OCI-M2 (cell line): ENCODE measurements at regions not wholly inside any gene's neighbourhood (a gene's known extent, or its start where the extent isn't known, plus 50 kb on each side); places are given as distances from the start of the nearest gene placed in this dataset.
"Not testable (repeated sequence)": the region's sequence is repeated elsewhere in the genome, so short reads cannot be mapped to it uniquely, and the experiment has no call there.

Experiments
- DNase-seq: peaks from one replicate; lab custom pipeline; 2025; ENCODE audit not compliant: unreplicated experiment; lab: John Stamatoyannopoulos, UW

DNA sequence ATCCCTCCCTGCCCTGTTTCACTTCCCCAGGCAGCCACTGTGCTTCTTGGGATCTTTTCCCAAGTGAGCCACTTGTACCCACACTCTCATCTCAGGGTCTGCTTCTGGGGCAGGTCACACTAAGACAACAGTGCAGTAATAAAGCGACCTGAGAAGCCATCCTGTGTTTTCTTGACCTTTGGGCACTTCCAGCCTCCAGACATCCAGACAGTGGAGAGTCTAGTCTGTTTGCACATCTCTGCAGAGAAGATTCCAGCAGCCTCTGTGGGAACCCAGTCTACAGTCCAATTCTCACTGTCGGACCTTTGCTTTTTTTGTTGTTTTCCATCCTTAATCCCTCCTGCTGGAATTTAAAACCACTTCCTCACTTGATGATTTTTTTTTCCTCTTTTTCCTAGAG lies 50.3 kb upstream of the ATP6AP2 start:
- no peak for DNase-seq

DNA sequence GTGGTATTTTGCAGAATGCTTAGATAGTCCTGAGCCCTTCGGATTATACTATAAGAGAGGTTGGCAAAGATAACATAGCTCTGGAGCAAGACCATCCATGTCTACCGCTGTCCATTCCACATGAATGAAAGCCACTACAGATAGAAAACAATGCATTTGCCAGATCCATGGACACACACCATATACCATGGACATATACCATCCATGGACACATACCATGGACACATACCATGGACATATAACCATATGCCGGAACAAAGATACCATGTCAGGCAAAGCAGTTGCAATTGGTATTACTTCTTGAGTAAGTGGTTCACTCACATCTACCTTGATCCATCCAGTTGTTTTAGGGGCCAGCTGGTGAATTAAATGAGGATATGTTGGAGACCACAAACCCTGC lies 53.2 kb upstream of the ATP6AP2 start:
- DNase-seq, result no peak

DNA sequence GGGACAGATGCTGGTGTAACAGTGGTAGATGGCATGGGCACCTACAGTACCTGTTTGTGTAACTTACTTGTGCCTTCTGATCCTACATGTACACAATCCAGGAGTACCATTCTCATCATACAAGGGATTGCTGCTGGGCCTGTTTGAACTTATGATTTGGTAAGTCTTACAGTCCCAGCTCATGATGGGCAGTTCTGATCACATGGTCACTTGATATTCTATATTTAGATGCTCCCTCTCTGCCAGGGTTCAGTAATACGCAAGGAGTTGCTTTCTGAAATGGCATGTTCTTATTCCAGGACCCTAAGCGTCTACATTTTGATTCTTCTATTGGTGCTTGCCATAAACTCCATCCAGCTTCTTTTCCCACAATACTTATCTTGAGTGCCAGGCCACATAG lies 54.4 kb upstream of the ATP6AP2 start:
- DNase-seq, result no peak

DNA sequence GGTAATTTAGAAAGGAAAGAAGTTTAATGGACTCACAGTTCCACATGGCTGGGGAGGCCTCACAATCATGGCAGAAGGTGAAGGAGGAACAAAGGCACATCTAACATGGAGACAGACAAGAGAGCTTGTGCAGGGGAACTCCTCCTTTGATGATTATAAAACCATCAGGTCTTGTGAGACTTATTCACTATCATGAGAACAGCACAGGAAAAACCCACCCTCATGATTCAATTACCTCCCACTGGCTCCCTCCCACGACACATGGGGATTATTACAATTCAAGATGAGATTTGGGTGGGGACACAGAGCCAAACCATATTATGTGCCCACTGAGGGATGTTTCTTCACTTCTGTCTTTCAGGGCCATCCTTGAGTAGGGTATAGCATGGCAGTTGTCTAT lies 54.9 kb upstream of the ATP6AP2 start:
- not testable (repeated sequence) for DNase-seq

DNA sequence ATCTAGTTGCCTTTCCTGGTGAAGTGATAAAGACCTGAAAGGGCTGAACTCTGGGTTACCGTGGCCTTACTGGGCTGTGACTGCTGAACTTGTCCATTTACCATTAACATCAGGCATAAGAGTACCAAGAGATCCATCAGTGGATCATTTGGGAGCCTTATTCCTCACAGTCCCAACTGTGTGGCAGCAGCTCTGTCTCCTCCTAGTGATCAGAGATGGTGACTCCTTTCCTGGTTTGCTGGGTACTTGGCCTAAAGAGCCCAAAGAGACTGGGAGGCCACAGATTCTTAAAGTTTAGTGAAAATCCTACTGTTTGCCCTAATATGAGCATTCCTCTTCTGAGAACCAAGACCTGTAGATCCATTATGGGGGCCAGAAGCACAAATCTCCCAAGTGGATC lies 56.3 kb upstream of the ATP6AP2 start:
- no peak for DNase-seq

DNA sequence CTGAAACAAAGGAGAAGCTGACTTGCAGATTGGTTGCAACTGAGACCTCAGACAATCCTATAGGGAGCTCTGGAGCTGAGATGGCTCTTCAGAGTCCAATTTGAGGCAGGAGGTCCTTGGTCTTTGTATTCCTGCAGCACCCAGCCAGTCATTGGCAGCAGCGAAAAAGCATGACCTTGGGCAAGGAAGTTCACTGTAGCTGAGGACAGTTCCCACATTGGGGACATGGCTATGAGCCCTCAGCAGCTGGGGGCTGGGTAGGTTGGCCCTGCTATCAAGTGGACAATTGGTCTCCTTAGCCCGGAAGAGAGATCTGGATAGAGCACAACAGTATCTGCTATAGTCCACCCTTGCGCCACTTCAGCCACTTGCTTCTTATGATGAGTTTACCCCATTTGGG lies 56.9 kb upstream of the ATP6AP2 start:
- DNase-seq, result no peak

DNA sequence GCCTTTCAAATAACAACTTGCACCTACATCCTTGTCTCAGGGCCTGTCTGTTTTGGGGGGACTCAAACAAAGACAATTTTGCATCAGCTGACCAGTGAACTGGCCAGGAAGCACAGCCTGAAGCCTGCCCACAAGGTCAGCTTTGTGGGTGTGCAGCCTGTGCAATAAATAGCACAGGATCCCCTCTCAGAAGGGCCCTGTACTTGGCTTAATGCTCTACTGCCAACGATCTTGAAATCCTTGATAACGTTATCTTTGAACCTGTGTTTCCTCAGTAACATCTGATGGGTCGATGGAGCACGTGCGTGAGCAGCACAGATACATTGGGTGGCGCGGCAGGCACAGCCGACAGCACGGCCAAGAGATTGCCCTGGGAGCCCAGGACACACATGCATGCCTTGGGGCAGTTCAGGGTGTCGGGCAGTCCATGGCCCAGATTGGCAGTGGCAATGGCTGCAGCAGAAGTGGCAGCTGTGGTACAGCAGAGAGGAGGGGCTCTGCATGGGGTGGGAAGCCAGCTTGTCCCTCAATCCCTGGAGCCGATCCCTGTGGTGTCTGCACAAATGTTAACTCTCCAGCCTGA lies 58.8 kb upstream of the ATP6AP2 start:
- DNase-seq, result no peak

DNA sequence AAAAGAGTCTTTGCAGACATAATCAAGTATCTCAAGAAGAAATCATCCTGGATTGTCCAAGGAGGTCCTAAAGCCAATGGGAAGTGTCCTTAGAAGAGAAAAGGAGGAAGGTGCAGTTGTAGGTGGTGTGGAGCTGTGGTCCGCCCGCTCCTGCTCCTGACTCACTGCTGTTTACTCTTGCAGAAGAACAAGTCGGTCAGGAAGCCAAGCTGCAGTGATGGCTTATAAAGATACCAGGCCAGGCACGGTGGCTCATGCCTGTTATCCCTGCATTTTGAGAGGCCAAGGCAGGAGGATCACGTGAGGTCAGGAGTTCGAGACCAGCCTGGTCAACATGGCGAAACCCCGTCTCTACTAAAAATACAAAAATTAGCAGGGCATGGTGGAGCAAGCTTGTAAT lies 66.4 kb upstream of the ATP6AP2 start:
- no peak for DNase-seq

DNA sequence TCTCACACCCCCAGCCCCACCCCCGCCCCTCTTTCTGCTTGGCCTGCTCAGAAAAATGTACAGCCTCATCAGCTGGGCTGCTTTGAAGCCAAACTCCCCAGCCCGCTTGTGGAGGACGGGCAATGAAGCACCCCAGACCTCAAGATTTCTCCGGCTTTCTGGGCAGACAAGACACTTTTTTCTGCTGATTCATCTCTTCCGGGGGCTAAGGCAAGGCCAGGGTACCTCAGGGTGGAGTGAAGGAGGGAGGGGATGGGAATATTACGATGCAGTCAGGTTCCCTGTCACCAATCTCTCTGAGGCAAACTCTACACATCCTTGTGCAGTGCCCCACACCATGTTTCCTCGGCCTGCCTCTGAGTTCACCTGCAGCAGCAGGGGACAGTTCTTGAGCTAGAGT lies 66.9 kb upstream of the ATP6AP2 start:
- no peak for DNase-seq

DNA sequence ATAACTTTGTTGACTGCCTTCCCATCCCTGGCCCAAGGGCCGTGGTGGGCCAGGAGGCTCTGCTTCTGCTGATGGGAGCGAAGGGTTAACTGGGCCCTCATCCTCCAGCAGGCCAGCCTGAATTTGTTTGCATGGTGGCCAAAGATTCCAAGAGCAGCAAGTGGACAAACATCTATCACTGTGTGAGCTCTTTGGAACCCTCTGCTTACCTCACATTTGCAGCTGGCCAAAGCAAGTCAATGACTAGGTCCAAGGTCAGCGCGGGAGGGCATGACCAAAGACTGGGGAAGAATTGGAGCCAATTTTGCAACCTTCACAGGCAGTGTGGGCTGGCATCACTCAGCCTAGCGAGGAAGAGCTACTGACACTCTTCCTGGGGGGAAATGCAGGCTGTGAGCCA lies 67.8 kb upstream of the ATP6AP2 start:
- DNase-seq, result no peak

DNA sequence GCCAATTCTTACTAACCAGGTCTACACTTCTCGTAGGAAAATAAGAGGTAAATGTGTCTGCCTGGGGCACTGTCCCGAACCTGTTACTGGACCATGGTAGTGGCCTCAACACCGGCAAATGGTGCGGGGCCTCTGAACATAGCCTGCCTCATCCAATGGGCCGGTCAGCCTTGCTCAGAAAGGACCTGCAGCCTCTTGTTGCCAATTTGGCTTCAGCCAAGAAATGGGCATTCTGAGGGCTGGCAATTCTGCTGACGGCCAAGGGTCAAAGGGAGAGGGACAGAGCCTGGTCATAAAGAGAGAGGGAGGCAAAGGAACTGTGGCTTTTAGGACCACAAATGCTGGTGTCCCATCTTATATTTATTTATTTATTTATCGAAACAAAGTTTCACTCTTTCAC lies 69.5 kb upstream of the ATP6AP2 start:
- no peak for DNase-seq

DNA sequence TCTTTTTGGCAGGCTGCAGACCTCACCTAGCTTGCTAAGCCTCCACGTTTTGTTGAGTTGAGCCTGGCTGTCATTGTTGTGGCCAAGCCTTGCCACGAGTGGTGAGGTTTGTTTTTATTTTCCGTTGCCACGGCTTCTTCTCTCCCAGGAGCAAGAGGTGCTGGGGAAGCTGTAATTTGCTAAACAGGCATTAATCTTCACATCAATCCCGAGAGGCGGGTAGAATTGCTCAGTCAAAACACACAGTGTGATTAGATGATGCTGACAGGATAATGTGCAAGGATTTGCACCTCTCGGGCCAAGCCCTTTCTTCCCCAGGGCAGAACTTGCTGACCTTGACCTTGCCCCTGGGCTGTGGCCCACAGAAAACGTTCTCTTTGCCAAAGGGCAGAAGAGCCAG lies 72.2 kb upstream of the ATP6AP2 start:
- DNase-seq, result no peak

DNA sequence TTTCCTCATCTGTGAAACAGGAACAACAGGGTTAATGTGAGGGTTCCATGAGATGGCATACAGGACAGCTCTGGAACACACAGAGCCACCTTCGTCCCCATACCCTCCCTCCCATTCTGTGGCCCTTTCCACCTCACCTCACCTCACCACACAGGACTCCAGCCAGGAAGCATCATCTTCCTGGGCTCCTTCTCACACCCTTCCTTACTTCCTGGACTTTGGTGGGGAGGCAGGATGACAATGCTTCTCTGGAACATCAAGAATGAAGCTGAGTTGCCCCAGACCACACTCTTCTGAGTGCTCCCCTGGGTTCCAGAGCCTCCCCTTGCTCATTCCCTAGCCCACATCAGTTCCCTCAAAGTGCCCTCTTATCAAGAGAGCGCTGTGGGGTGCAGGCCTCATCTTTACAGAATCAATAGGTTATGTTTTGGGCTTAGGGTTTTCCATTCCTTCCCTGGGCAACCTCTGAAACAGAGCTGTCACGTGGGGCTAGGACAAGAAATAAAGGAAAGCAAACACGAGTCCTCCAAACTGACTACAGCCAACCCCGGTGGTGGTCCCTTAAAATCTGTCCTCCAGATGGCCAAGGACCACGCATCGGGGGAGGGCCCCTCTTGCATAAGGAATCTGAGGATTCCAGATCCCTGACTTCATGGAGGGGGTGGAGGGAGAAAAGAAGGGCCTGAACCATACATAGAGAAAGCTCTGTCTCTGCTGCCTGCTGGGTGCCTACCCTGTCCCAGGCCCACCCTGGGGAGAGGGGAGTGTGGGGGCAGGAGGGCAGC lies 74.4 kb upstream of the ATP6AP2 start:
- DNase-seq, result no peak

DNA sequence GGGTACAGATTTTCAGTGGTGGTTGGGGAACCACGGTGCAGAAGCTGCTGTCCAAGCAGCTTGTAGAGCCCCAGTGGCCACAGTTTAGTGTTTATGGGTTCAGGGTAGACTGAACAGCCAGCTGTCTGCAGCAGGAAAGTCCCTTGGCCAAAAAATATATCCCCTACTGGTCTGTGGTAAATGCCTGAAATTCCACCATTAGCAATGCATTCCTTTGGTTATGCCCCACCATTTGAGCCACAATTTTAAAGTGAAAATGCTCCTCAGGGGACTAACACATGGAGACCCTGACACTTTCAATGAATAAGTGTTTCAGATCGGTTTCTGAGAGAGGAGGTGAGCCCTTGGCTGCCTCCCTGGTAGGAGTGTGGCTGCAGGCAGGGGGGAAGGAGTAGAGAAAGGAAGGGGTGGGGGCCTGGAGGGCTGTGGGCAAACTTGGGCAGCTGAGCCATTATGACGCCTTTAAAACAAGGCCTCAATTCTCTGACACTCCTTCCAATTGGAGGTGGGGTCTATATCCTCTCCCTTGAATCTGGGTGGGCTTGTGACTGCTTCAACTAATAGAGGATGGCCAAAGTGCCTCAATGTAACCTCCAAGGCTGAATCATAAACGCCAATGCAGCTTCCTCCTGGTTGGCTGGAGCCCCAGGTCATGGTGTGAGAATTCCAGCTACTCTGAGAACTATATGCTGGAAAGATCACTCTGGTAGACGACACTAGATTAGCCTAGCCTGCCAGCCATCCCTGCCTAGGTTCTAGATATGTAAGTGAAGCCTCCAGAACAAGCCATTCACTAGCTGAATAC lies 75.8 kb upstream of the ATP6AP2 start:
- DNase-seq, result no peak

DNA sequence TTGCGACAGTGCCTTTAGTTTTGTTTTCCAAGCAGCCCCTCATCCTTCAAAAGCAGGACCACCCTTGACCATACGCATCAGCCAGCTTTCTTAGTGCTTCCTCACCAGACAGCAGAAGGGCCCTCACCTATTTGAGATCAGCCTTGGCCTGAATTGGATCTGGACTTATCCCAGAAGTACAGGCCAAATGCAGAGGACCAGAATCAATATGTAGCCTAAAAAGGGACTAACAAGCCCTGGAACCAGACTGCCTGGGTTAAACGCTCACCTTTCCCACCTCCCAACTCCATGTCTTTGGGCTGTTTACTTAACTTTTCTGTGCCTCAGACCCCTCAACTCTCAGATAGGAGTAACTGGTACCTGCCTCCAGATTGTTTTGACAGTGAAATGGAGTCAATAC lies 77.7 kb upstream of the ATP6AP2 start:
- DNase-seq, result no peak

DNA sequence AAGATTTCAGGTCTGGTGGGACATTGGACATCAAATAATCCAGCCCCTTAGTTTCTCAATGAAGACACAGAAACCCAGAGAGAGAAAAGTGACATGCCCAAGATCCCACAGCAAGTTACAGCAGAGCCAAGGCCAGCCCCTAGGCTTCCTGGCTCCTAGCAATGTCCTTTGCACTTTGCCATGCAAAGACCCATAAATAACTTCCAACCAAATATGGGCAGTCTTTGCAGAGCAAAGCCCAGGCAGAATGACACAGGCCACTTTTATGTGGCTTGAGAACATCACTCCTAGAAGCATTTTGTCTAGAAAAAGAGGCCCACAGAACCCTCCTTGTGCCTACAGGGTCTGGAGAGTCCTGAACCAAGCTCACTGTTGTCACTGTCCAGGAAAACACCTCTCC lies 78.1 kb upstream of the ATP6AP2 start:
- no peak for DNase-seq

DNA sequence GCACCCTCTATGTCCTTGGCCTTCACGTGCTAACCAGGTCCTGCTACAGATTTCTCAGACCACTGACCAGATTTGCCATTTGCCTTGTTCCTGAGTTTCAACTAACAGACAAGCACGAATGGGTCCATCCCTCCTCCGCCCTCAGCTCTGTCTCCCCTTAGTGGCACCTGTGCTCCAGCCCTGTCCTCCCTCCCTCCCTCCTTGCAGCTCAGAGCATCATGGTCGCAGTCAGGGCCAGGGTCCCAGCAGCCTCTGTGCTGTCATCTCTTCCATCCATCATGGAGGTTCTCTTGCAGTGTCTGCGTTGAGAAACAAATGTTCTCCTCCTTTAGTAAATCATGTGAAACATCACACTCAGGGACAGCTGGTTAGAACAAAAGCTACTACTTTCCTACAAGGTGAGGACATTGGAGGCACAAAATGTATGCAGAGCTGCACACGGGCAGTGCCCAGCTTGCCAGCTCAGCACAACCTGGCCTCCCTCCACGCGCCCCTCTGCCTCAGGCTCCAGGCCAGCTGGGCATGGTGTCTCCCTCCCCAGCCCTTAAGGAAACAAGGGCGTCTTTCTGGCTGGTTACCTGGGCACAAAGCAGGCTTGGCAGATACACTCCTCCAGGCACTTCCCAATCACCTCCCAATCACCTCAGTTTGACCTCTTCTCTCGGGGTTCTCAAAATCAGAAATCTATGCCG lies 79.5 kb upstream of the ATP6AP2 start:
- no peak for DNase-seq

DNA sequence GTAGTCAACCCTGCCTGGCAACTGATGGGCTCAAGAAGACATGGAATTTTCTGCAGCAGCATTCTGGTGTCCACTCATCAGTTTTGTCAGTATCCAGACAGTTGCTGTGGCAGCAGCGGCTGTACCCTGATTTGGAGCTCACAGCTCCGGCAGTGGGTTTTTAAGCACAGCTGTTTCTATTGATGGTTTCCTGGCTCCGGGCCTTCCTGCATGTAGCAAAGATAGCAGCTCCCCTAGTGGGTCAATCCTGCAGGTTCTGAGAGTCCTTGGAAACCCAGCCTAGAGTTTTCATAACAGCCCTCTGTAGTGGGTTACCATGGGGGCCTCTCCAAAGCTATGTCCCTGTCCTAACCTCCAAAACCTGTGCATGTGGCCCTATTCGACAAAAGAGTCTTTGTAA lies 84.0 kb upstream of the ATP6AP2 start:
- no peak for DNase-seq

DNA sequence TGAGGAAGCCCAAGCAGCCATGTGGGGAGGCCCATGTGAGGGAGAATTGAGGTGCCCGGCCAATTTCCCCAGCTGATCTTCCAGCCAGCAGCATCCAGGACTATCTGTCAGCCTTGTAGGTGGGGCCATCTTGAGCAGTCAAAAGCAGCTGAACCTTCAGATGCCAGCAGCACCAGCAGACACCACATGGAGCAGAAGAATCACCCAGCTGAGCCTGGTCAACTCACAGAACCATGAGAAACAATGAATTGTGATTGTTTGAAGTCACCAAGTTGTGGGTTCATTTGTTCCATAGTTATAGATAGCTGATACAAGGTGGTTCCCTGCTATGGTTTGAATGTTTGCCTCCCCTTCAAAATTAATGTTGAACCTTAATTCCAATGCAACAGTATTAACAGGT lies 85.1 kb upstream of the ATP6AP2 start:
- DNase-seq, result no peak

DNA sequence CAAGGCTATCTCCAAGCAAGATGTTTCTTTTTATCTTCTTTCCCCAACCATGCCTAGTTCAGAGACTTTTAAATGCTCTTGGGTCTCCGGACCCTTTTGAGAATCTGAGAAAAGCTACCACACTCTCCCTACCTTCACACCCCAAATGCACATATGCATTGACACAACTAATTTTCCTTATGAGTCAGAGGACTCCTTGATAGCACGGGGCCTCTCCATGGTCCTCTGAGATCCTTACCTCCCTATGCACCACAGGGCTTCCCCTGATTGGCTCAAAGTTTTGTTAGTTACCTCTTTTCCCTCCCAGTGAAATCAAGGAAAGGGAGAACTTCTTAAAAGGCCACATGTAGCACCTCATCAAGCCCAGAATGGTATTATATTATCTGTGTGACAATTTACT lies 86.8 kb upstream of the ATP6AP2 start:
- no peak for DNase-seq

DNA sequence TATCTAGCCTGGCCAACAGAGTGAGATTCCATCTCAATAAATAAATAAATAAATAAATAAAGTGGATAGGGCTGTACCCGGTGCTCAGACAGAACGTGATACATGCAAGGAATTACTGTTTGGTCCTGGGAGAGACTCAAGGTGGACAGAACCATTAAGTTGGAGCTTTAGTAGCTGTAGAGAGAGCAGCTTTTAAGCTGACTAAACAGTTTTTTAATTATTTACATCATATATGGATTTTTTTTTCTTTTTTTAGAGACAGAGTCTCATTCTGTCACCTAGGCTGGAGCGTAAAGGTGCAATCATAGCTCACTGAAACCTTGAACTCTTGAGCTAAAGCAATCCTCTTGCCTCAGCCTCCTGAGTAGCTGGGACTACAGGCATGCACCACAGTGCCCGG lies 92.5 kb upstream of the ATP6AP2 start:
- DNase-seq, result no peak

DNA sequence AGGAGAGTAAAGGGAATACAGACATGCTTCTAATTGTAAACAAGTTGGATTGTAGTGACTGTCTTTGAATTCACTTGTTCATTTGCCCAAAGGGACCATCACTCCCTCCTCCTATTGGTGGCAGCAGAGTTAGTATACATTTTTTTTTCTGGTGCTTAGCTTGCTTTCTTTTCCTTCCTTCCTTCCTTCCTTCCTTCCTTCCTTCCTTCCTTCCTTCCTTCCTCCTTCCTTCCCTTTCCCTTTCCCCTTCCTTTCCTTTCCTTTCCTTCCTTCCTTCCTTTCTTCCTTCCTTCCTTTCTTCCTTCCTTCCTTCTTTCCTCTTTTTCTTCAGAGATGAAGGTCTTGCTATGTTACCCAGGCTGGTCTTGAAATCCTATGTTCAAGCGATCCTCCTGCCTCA lies 94.8 kb upstream of the ATP6AP2 start:
- DNase-seq, result no peak
